H9 (cell line): ENCODE measurements at regions not wholly inside any gene's neighbourhood (a gene's known extent, or its start where the extent isn't known, plus 50 kb on each side); places are given as distances from the start of the nearest gene placed in this dataset.

Experiments used
- DNase-seq: peaks from one replicate; pipeline ENCODE4 v3.0.0-alpha.2; 2017
- H2AFZ ChIP-seq: one replicate; pipeline ENCODE4 v1.6.1; 2013; ENCODE audit warnings: mild to moderate bottlenecking, low read length, control low read depth, moderate library complexity
- H2AK5ac ChIP-seq: 2 replicates; pipeline ENCODE4 v1.6.1; 2013; ENCODE audit warnings: low read length, control low read depth, mixed read lengths; ENCODE audit not compliant: insufficient read length
- H2BK120ac ChIP-seq: one replicate; pipeline ENCODE4 v1.6.1; 2013; ENCODE audit warnings: low read depth, mild to moderate bottlenecking, low read length, control low read depth, inconsistent platforms; ENCODE audit not compliant: poor library complexity, severe bottlenecking
- H2BK12ac ChIP-seq: 2 replicates; pipeline ENCODE4 v1.6.1; 2013; ENCODE audit warnings: low read length, control low read depth, mixed read lengths, low read depth; ENCODE audit not compliant: insufficient read length
- H2BK15ac ChIP-seq: 2 replicates; pipeline ENCODE4 v1.6.1; 2013; ENCODE audit warnings: low read depth, low read length, control low read depth
- H2BK20ac ChIP-seq: one replicate; pipeline ENCODE4 v1.6.1; 2013; ENCODE audit warnings: low read depth, mild to moderate bottlenecking, low read length, control low read depth, inconsistent platforms; ENCODE audit not compliant: poor library complexity, severe bottlenecking
- H2BK5ac ChIP-seq: 2 replicates; pipeline ENCODE4 v1.6.1; 2013; ENCODE audit warnings: low read length, control low read depth, mixed read lengths; ENCODE audit not compliant: insufficient read length
- H3K14ac ChIP-seq: 2 replicates; pipeline ENCODE4 v1.6.1; 2013; ENCODE audit warnings: low read length, control low read depth; ENCODE audit not compliant: insufficient read depth
- H3K18ac ChIP-seq: 2 replicates; pipeline ENCODE4 v1.6.1; 2013; ENCODE audit warnings: low read depth, mild to moderate bottlenecking, mixed read lengths, low read length, control low read depth; ENCODE audit not compliant: insufficient read length
- H3K23ac ChIP-seq: 2 replicates; pipeline ENCODE4 v1.6.1; 2013; ENCODE audit warnings: low read length, control low read depth, mixed read lengths, low read depth; ENCODE audit not compliant: insufficient read length
- H3K23me2 ChIP-seq: 2 replicates; pipeline ENCODE4 v1.6.1; 2013; ENCODE audit warnings: low read depth, mild to moderate bottlenecking, mixed read lengths, low read length, control low read depth; ENCODE audit not compliant: insufficient read length, poor library complexity, severe bottlenecking
- H3K27ac ChIP-seq: 2 replicates; pipeline ENCODE4 v1.5.1; 2013; ENCODE audit warnings: low read length, control low read depth, mixed read lengths, low read depth; ENCODE audit not compliant: insufficient read length
- H3K27me3 ChIP-seq: 2 replicates; pipeline ENCODE4 v1.6.1; 2013; ENCODE audit warnings: low read length, control low read depth, inconsistent platforms; ENCODE audit not compliant: insufficient read depth
- H3K4ac ChIP-seq: 2 replicates; pipeline ENCODE4 v1.6.1; 2013; ENCODE audit warnings: low read depth, mild to moderate bottlenecking, control low read depth, inconsistent platforms, low read length, moderate library complexity
- H3K4me1 ChIP-seq: 2 replicates; pipeline ENCODE4 v1.6.1; 2013; ENCODE audit warnings: low read length, control low read depth, inconsistent platforms; ENCODE audit not compliant: insufficient read depth
- H3K4me2 ChIP-seq: 2 replicates; pipeline ENCODE4 v1.6.1; 2013; ENCODE audit warnings: low read length, control low read depth, mixed read lengths; ENCODE audit not compliant: insufficient read length, insufficient read depth
- H3K56ac ChIP-seq: 2 replicates; pipeline ENCODE4 v1.6.1; 2013; ENCODE audit warnings: low read depth, mild to moderate bottlenecking, mixed read lengths, low read length, control low read depth; ENCODE audit not compliant: insufficient read length
- H3K79me1 ChIP-seq: 2 replicates; pipeline ENCODE4 v1.6.1; 2013; ENCODE audit warnings: low read depth, mild to moderate bottlenecking, moderate library complexity, low read length, control low read depth, inconsistent platforms; ENCODE audit not compliant: insufficient read depth, poor library complexity, severe bottlenecking
- H3K79me2 ChIP-seq: 2 replicates; pipeline ENCODE4 v1.6.1; 2013; ENCODE audit warnings: low read length, control low read depth, inconsistent platforms; ENCODE audit not compliant: insufficient read depth
- H3K9ac ChIP-seq: 2 replicates; pipeline ENCODE4 v1.6.1; 2013; ENCODE audit warnings: low read length, control low read depth, mixed read lengths; ENCODE audit not compliant: insufficient read length; ENCODE audit errors: extremely low read depth
- H3K9me3 ChIP-seq: one replicate; pipeline ENCODE4 v1.6.1; 2013; ENCODE audit warnings: low read depth, low read length, inconsistent platforms; ENCODE audit not compliant: control insufficient read depth
- H3T11ph ChIP-seq: one replicate; pipeline ENCODE4 v1.6.1; 2013; ENCODE audit warnings: mild to moderate bottlenecking, low read length, control low read depth, inconsistent platforms
- H4K20me1 ChIP-seq: one replicate; pipeline ENCODE4 v1.6.1; 2013; ENCODE audit not compliant: control insufficient read depth, insufficient read length, insufficient read depth
- H4K5ac ChIP-seq: 2 replicates; pipeline ENCODE4 v1.6.1; 2013; ENCODE audit warnings: low read depth, mild to moderate bottlenecking, mixed read lengths, low read length, control low read depth; ENCODE audit not compliant: insufficient read length
- H4K8ac ChIP-seq: replicated peaks from 2 replicates; pipeline ENCODE4 v1.6.1; 2013; ENCODE audit warnings: low read length, control low read depth, mixed read lengths, low read depth; ENCODE audit not compliant: insufficient read length
- H4K91ac ChIP-seq: 2 replicates; pipeline ENCODE4 v1.6.1; 2013; ENCODE audit warnings: low read depth, mild to moderate bottlenecking, moderate library complexity, mixed read lengths, low read length, control low read depth; ENCODE audit not compliant: insufficient read length
- H3K27ac Mint-ChIP-seq, 3 experiments: 2 replicates in 2 of 3; 3 replicates in 1 of 3; pipeline ENCODE4 v1.8.0; 2020 to 2021; ENCODE audit warnings: mixed read lengths in 3 of 3, mild to moderate bottlenecking in 1 of 3, moderate library complexity in 1 of 3
- H3K27me3 Mint-ChIP-seq: 2 replicates; pipeline ENCODE4 v1.8.0; 2021; ENCODE audit warnings: low read depth, mild to moderate bottlenecking, moderate library complexity, mixed read lengths
- H3K36me3 Mint-ChIP-seq, 3 experiments: 2 replicates in 2 of 3; 3 replicates in 1 of 3; pipeline ENCODE4 v1.8.0; 2020 to 2021; ENCODE audit warnings: low read depth in 3 of 3, mixed read lengths in 3 of 3; ENCODE audit not compliant: insufficient read depth in 1 of 3
- H3K4me1 Mint-ChIP-seq, 2 experiments: 2 replicates each; pipeline ENCODE4 v1.8.0; 2020; ENCODE audit warnings: mixed read lengths in 2 of 2
- H3K4me3 Mint-ChIP-seq, 2 experiments: 2 replicates in 1 of 2; 3 replicates in 1 of 2; pipeline ENCODE4 v1.8.0; 2020 to 2021; ENCODE audit warnings: mild to moderate bottlenecking in 2 of 2, mixed read lengths in 2 of 2, moderate library complexity in 1 of 2
- H3K9me3 Mint-ChIP-seq, 2 experiments: 2 replicates in 1 of 2; 3 replicates in 1 of 2; pipeline ENCODE4 v1.8.0; 2020; ENCODE audit warnings: mild to moderate bottlenecking in 2 of 2, mixed read lengths in 2 of 2, moderate library complexity in 1 of 2
- CTCF ChIP-seq: fragments of 200-600 bp; sonication (generic); conservative IDR thresholded peaks from 3 replicates; pipeline ENCODE4 v1.8.0; 2021; ENCODE audit warnings: antibody characterized with exemption, mild to moderate bottlenecking
- WGBS: extraction: QIAGEN DNeasy Blood & Tissue Kit; methylation state at CpG from one replicate; pipeline ENCODE4 v1.1.7; 2013; ENCODE audit warnings: missing lambda C conversion rate, low lambda C conversion rate, mixed read lengths; ENCODE audit not compliant: insufficient read length; ENCODE audit errors: extremely low coverage; 5-methylcytosine and 5-hydroxymethylcytosine counted together

- no peak overlapping the region for H3K4me2 ChIP-seq
- no peaks in the 10 kb centered on the region for H3K9me3 ChIP-seq
- no peak for DNase-seq
- H2AK5ac ChIP-seq = no peak overlapping the region
- no peaks in the 10 kb centered on the region for H3K23me2 ChIP-seq
- no peak overlapping the region for H3K56ac ChIP-seq
- Mint-ChIP-seq H3K4me3 (no peak overlapping the region), H3K27ac (no peak overlapping the region), H3K27me3 (no peaks in the 10 kb centered on the region), H3K9me3 (no peaks in the 10 kb centered on the region), H3K4me1 (no peaks in the 10 kb centered on the region), H3K36me3 (no peaks in the 10 kb centered on the region)
- no peak overlapping the region for H2AFZ ChIP-seq
- no peak overlapping the region for H3K18ac ChIP-seq
- H3K4ac ChIP-seq = no peak overlapping the region
- H4K20me1 ChIP-seq = no peaks in the 10 kb centered on the region
- no peak overlapping the region for H3T11ph ChIP-seq
- H4K91ac ChIP-seq = no peak overlapping the region
- WGBS = no CpG with 5 or more reads among the region's 3 CpGs
- H3K23ac ChIP-seq = no peak overlapping the region
- no peaks in the 10 kb centered on the region for H3K79me1 ChIP-seq
- no peak overlapping the region for H4K8ac ChIP-seq
- H3K27me3 ChIP-seq = no peaks in the 10 kb centered on the region
- no peak for TF ChIP-seq CTCF
- H2BK20ac ChIP-seq = no peak overlapping the region
- H3K4me1 ChIP-seq = no peaks in the 10 kb centered on the region
- H2BK5ac ChIP-seq = no peak overlapping the region
- no peak overlapping the region for H2BK15ac ChIP-seq
- H2BK120ac ChIP-seq = no peak overlapping the region
- H2BK12ac ChIP-seq = no peak overlapping the region
- H3K9ac ChIP-seq = no peak overlapping the region
- H3K27ac ChIP-seq = no peak overlapping the region
- no peak overlapping the region for H4K5ac ChIP-seq
- no peak overlapping the region for H3K14ac ChIP-seq
- no peaks in the 10 kb centered on the region for H3K79me2 ChIP-seq
Measured at GRCh38 chr5:111926026-111926425, 169.0 kb upstream of the NREP start.
